SK-N-SH (cell line): ENCODE measurements at regions not wholly inside any gene's neighbourhood (a gene's known extent, or its start where the extent isn't known, plus 50 kb on each side); places are given as distances from the start of the nearest gene placed in this dataset.

Experiments
- CTCF ChIA-PET: fragments of 300-600, 350-600 bp; formaldehyde crosslinking; extraction: SDS; loops from one replicate; lab custom pipeline; 2021; lab: Yijun Ruan, JAX
- POLR2A ChIA-PET: fragments of 350-600 bp; sonication (Branson Sonifier 250); formaldehyde crosslinking; extraction: SDS; loops from one replicate; lab custom pipeline; 2020; ENCODE audit warnings: antibody characterized with exemption, inconsistent platforms; lab: Yijun Ruan, JAX
- DNase-seq: peaks from one replicate; pipeline ENCODE4 v3.0.0; 2012
- H2AFZ ChIP-seq: fragments of 200-600 bp; sonication (generic); 2 replicates; pipeline ENCODE4 v1.8.1; 2016; ENCODE audit warnings: antibody characterized with exemption, mild to moderate bottlenecking, low read depth
- H3F3A ChIP-seq: fragments of 200-600 bp; sonication (generic); replicated peaks from 2 replicates; pipeline ENCODE3; 2016; ENCODE audit warnings: antibody characterized with exemption, mild to moderate bottlenecking; ENCODE audit not compliant: insufficient read depth
- H3K27ac ChIP-seq, 2 experiments: fragments of 200-500 bp in 1 of 2; fragments of 200-600 bp in 1 of 2; sonication (Bioruptor generic) in 1 of 2; sonication (generic), shearing (Covaris generic) in 1 of 2; 2 replicates each; pipeline versions ENCODE4 v1.5.1 to v1.6.1; 2014 to 2016; ENCODE audit warnings: low read depth in 2 of 2, inconsistent platforms in 1 of 2, low read length in 1 of 2, mild to moderate bottlenecking in 1 of 2, mixed read lengths in 1 of 2
- H3K27me3 ChIP-seq: fragments of 200-600 bp; sonication (generic), shearing (Covaris generic); 2 replicates; pipeline ENCODE4 v1.6.1; 2016; ENCODE audit warnings: mixed run types; ENCODE audit not compliant: insufficient read depth
- H3K36me3 ChIP-seq, 2 experiments: fragments of 200-500 bp in 1 of 2; fragments of 200-600 bp in 1 of 2; sonication (Bioruptor generic) in 1 of 2; sonication (generic) in 1 of 2; replicated peaks in 1 of 2; 2 replicates each; pipeline versions ENCODE3 to v1.5.1; 2014 to 2016; ENCODE audit warnings: low read length in 1 of 2, mild to moderate bottlenecking in 1 of 2; ENCODE audit not compliant: insufficient read depth in 2 of 2, control insufficient read depth in 1 of 2
- H3K4me1 ChIP-seq, 2 experiments: fragments of 200-500 bp in 1 of 2; fragments of 200-600 bp in 1 of 2; sonication (Bioruptor generic) in 1 of 2; sonication (generic), shearing (Covaris generic) in 1 of 2; 2 replicates each; pipeline versions ENCODE4 v1.5.1 to v1.6.1; 2014 to 2016; ENCODE audit warnings: low read depth in 1 of 2, low read length in 1 of 2, mixed run types in 1 of 2; ENCODE audit not compliant: insufficient read depth in 2 of 2, control insufficient read depth in 1 of 2
- H3K4me2 ChIP-seq: fragments of 200-600 bp; sonication (generic), shearing (Covaris generic); 2 replicates; pipeline ENCODE4 v1.6.1; 2017; ENCODE audit warnings: mixed run types
- H3K4me3 ChIP-seq, 2 experiments: fragments of 200-500 bp in 1 of 2; fragments of 200-600 bp in 1 of 2; sonication (Bioruptor generic) in 1 of 2; sonication (generic), shearing (Covaris generic) in 1 of 2; 2 replicates each; pipeline versions ENCODE4 v1.5.1 to v1.8.1; 2014 to 2016; ENCODE audit warnings: low read depth in 2 of 2, inconsistent platforms in 1 of 2, low read length in 1 of 2, mild to moderate bottlenecking in 1 of 2, mixed read lengths in 1 of 2, moderate library complexity in 1 of 2
- H3K79me2 ChIP-seq: fragments of 200-600 bp; sonication (generic); 2 replicates; pipeline ENCODE4 v1.8.1; 2017; ENCODE audit warnings: mild to moderate bottlenecking; ENCODE audit not compliant: insufficient read depth
- H3K9ac ChIP-seq: fragments of 200-600 bp; sonication (generic); 2 replicates; pipeline ENCODE4 v1.6.1; 2017; ENCODE audit warnings: mixed run types
- H3K9me2 ChIP-seq: fragments of 200-600 bp; sonication (generic); 2 replicates; pipeline ENCODE4 v1.6.1; 2017; ENCODE audit warnings: mixed run types
- H3K9me3 ChIP-seq: fragments of 200-600 bp; sonication (generic); 2 replicates; pipeline ENCODE4 v1.6.1; 2017; ENCODE audit warnings: mixed run types, mild to moderate bottlenecking, moderate library complexity
- H4K20me1 ChIP-seq: fragments of 200-600 bp; sonication (generic); 2 replicates; pipeline ENCODE4 v1.6.1; 2017; ENCODE audit warnings: mild to moderate bottlenecking, mixed run types; ENCODE audit not compliant: insufficient read depth
- CHD2 ChIP-seq: fragments of 150-350 bp; IDR thresholded peaks from 2 replicates; pipeline ENCODE4 v1.6.1; 2018; ENCODE audit warnings: low read length; ENCODE audit not compliant: partially characterized antibody
- CTCF ChIP-seq: fragments of 200-600 bp; sonication (generic); IDR thresholded peaks from 2 replicates; pipeline ENCODE4 v1.6.1; 2017; ENCODE audit warnings: antibody characterized with exemption, mild to moderate bottlenecking, moderate library complexity
- ELF1 ChIP-seq: IDR thresholded peaks from 2 replicates; pipeline ENCODE4 v1.4.0; 2012
- EZH2phosphoT487 ChIP-seq: fragments of 200-600 bp; sonication (generic); IDR thresholded peaks from 2 replicates; pipeline ENCODE4 v1.6.1; 2017; ENCODE audit warnings: low read depth, mixed run types, mild to moderate bottlenecking, antibody characterized with exemption, moderate library complexity, borderline replicate concordance
- FOXM1 ChIP-seq: IDR thresholded peaks from 2 replicates; pipeline ENCODE4 v1.4.0; 2012; ENCODE audit warnings: low read depth, mild to moderate bottlenecking
- MAX ChIP-seq: IDR thresholded peaks from 2 replicates; pipeline ENCODE4 v1.4.0; 2012; ENCODE audit warnings: low read depth
- NFIC ChIP-seq: IDR thresholded peaks from 2 replicates; pipeline ENCODE4 v1.4.0; 2012; ENCODE audit warnings: borderline replicate concordance
- NRF1 ChIP-seq: IDR thresholded peaks from 2 replicates; pipeline ENCODE4 v1.6.1; 2012; ENCODE audit warnings: low read depth, mild to moderate bottlenecking, low read length
- POLR2AphosphoS5 ChIP-seq: IDR thresholded peaks from 2 replicates; pipeline ENCODE4 v1.6.1; 2012; ENCODE audit warnings: low read depth, low read length
- RCOR1 ChIP-seq: fragments of 150-350 bp; IDR thresholded peaks from 2 replicates; pipeline ENCODE4 v1.6.1; 2017; ENCODE audit warnings: antibody characterized with exemption, low read length
- SIN3A ChIP-seq: IDR thresholded peaks from 2 replicates; pipeline ENCODE4 v1.6.1; 2012; ENCODE audit warnings: low read depth, mild to moderate bottlenecking, low read length, moderate library complexity, borderline replicate concordance
- SMC3 ChIP-seq: IDR thresholded peaks from 2 replicates; pipeline ENCODE4 v1.6.1; 2012; ENCODE audit warnings: low read depth, low read length, improper control_type of control experiment
- TCF12 ChIP-seq: IDR thresholded peaks from 2 replicates; pipeline ENCODE4 v1.4.0; 2012
- TEAD4 ChIP-seq: IDR thresholded peaks from 2 replicates; pipeline ENCODE4 v1.4.0; 2012; ENCODE audit warnings: mild to moderate bottlenecking, borderline replicate concordance; ENCODE audit not compliant: insufficient read depth
- YY1 ChIP-seq: IDR thresholded peaks from 2 replicates; pipeline ENCODE4 v1.4.0; 2012; ENCODE audit warnings: low read depth, mild to moderate bottlenecking
- WGBS: methylation state at CpG from one replicate; pipeline ENCODE4 v1.1.6; 2017; ENCODE audit warnings: low lambda C conversion rate; 5-methylcytosine and 5-hydroxymethylcytosine counted together
- TF ChIP-seq, protein P1 (sequence below): IDR thresholded peaks from 2 replicates; pipeline ENCODE4; 2012
- TF ChIP-seq, protein P2 (sequence below): fragments of 150-350 bp; IDR thresholded peaks from 2 replicates; pipeline ENCODE4 v1.6.1; 2016; ENCODE audit warnings: mild to moderate bottlenecking, low read depth, low read length

- Histone ChIP-seq H3K36me3 (no peaks in the 10 kb centered on the region), H4K20me1 (no peaks in the 10 kb centered on the region), H3K9me2 (no peaks in the 10 kb centered on the region), H3K79me2 (no peaks in the 10 kb centered on the region), H3K4me2 (no peak overlapping the region), H2AFZ (no peak overlapping the region), H3K27me3 (no peaks in the 10 kb centered on the region), H3K4me3 (no peak overlapping the region), H3F3A (no peaks in the 10 kb centered on the region), H3K4me1 (no peaks in the 10 kb centered on the region; a peak in 1 of 4 replicates), H3K27ac (no peak overlapping the region), H3K9me3 (no peaks in the 10 kb centered on the region), H3K9ac (no peak overlapping the region)
- CTCF ChIA-PET: no interaction called here
- no peak for TF ChIP-seq RCOR1
- TF ChIP-seq YY1: no peak
- no peak for TF ChIP-seq TEAD4
- TF ChIP-seq FOXM1: no peak
- no peak for TF ChIP-seq TCF12
- POLR2A ChIA-PET: no interaction called here
- WGBS: 90% methylated on average over 3 of the region's 3 CpGs
- no peak for DNase-seq
Measured at GRCh38 chr3:104591776-104592175, 774.9 kb upstream of the ALCAM start.

GRCh38 chr3:104594491-104594890 lies 772.2 kb upstream of the ALCAM start:
- no peak overlapping the region for H3K4me3 ChIP-seq
- H3K9me2 ChIP-seq: no peaks in the 10 kb centered on the region
- H3K79me2 ChIP-seq: no peaks in the 10 kb centered on the region
- H3K36me3 ChIP-seq: no peaks in the 10 kb centered on the region
- DNase-seq: no peak
- 68% methylated on average over 2 of the region's 2 CpGs for WGBS
- H3K9ac ChIP-seq: no peak overlapping the region
- H3K27me3 ChIP-seq: no peaks in the 10 kb centered on the region
- TF ChIP-seq NRF1: no peak
- no peak for TF ChIP-seq ELF1
- TF ChIP-seq TCF12: peak; percentile 27; the same call in 1 of the 2 replicates
- no peaks in the 10 kb centered on the region; a peak in 1 of 4 replicates for H3K4me1 ChIP-seq
- no peak overlapping the region for H3K4me2 ChIP-seq
- H2AFZ ChIP-seq: no peak overlapping the region
- H4K20me1 ChIP-seq: no peaks in the 10 kb centered on the region
- CTCF ChIA-PET: interaction anchor here (5.9 kb wide), 1 partner anchor 774 kb away, joined by 63 read pairs; the partner anchor contains the start of gene ALCAM
- no peaks in the 10 kb centered on the region for H3F3A ChIP-seq
- no peaks in the 10 kb centered on the region for H3K9me3 ChIP-seq
- POLR2A ChIA-PET: no interaction called here
- no peak overlapping the region for H3K27ac ChIP-seq

GRCh38 chr3:104596054-104596453 lies 770.7 kb upstream of the ALCAM start:
- CTCF ChIA-PET: interaction anchor here (0.6 to 5.9 kb wide), 21 partner anchors 11 to 772 kb away, joined by 3 to 63 read pairs (median 4); partner anchors contain the start of gene ALCAM
- Histone ChIP-seq H3K36me3 (no peaks in the 10 kb centered on the region), H3K9me3 (no peaks in the 10 kb centered on the region), H3K9ac (no peak overlapping the region), H3K9me2 (no peaks in the 10 kb centered on the region), H3K4me3 (no peak overlapping the region)
- no peak for DNase-seq
- TF ChIP-seq NRF1: no peak
- TF ChIP-seq MAX: no peak
- TF ChIP-seq POLR2AphosphoS5: no peak
- TF ChIP-seq YY1: no peak
- no peak for TF ChIP-seq NFIC
- TF ChIP-seq SIN3A: no peak
- TF ChIP-seq, protein P1, sequence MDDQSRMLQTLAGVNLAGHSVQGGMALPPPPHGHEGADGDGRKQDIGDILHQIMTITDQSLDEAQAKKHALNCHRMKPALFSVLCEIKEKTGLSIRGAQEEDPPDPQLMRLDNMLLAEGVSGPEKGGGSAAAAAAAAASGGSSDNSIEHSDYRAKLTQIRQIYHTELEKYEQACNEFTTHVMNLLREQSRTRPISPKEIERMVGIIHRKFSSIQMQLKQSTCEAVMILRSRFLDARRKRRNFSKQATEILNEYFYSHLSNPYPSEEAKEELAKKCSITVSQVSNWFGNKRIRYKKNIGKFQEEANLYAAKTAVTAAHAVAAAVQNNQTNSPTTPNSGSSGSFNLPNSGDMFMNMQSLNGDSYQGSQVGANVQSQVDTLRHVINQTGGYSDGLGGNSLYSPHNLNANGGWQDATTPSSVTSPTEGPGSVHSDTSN: no peak
- no peak for TF ChIP-seq CTCF
- TF ChIP-seq RCOR1: no peak
- no peak for TF ChIP-seq SMC3
- no peak for TF ChIP-seq CHD2
- TF ChIP-seq FOXM1: no peak
- TF ChIP-seq EZH2phosphoT487: no peak
- TF ChIP-seq, protein P2, sequence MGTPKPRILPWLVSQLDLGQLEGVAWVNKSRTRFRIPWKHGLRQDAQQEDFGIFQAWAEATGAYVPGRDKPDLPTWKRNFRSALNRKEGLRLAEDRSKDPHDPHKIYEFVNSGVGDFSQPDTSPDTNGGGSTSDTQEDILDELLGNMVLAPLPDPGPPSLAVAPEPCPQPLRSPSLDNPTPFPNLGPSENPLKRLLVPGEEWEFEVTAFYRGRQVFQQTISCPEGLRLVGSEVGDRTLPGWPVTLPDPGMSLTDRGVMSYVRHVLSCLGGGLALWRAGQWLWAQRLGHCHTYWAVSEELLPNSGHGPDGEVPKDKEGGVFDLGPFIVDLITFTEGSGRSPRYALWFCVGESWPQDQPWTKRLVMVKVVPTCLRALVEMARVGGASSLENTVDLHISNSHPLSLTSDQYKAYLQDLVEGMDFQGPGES: no peak
- TF ChIP-seq, all 33 proteins: peak for 0
- no peaks in the 10 kb centered on the region for H3F3A ChIP-seq
- no peaks in the 10 kb centered on the region; a peak in 1 of 4 replicates for H3K4me1 ChIP-seq
- WGBS: 95% methylated on average over 2 of the region's 2 CpGs
- H4K20me1 ChIP-seq: no peaks in the 10 kb centered on the region
- H3K27ac ChIP-seq: no peak overlapping the region
- H3K27me3 ChIP-seq: no peaks in the 10 kb centered on the region
- POLR2A ChIA-PET: no interaction called here
- no peak overlapping the region for H2AFZ ChIP-seq
- no peak overlapping the region for H3K4me2 ChIP-seq
- no peaks in the 10 kb centered on the region for H3K79me2 ChIP-seq
